HG03135 (cell line): ENCODE measurements at regions not wholly inside any gene's neighbourhood (a gene's known extent, or its start where the extent isn't known, plus 50 kb on each side); places are given as distances from the start of the nearest gene placed in this dataset.
"Not testable (repeated sequence)": the region's sequence is repeated elsewhere in the genome, so short reads cannot be mapped to it uniquely, and the experiment has no call there.

Source experiments
- ATAC-seq: cut with Tn5 transposase; IDR thresholded peaks from one replicate; pipeline ENCODE4 v1.9.1; 2021; ENCODE audit warnings: mild to moderate bottlenecking, moderate library complexity; ENCODE audit not compliant: unreplicated experiment

DNA sequence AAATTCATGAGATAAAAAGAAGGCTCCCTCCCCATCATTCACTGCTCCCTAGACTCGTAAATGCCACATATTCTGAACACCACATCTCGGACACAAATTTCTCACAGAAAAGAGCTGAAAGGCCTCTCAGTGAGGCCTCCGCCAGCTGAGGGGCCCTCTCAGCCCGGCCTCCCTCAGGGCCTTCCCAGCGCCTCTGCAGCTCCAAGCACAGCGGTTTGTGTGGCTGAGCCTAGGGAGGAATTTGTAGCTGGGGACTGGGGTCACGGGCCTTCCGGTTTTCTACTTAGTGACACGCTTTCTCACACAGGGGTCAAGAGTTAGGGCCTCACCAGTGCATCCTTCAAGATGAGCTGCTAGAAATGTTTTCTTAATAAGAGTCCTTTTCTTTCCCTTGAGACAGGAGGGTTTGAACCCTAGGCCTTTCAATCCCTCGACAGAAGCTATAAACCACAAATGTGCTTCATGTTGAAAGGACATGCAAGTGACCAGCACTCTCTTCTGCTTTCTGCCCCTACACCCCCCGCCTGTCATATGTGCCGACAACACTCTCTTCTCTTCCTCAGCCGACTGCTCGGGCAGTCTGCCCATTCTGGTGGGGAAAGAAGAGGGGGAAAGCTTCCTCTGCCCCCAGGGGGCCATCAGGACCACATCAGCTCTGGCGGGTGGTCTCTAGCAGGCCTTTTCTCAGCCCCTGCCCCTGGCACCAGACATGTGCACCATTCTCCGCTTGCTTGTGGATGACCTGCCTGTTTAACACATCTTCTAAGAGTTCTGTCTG, 104.9 kb downstream of the CHIC2 start:
- no peak for ATAC-seq

DNA sequence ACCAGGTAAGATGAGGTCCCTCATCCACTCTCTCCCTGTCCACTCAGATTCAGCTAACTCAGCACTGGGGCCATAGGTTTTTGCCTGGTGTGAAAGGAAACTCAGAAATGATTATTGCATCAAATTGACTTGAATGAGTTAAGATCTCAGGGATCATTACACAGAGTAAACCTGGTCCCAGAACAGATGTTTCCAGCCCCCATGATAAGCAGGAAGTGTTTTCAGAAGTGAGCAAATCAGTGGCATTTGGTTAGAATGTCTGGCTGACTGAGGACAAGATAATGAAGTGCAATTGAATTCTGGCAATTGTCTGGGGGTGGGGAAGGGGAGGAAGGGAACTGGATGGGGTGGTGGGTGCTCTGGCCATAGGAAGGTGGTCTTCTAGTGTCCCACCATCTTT, 108.0 kb downstream of the CHIC2 start:
- ATAC-seq, result no peak

DNA sequence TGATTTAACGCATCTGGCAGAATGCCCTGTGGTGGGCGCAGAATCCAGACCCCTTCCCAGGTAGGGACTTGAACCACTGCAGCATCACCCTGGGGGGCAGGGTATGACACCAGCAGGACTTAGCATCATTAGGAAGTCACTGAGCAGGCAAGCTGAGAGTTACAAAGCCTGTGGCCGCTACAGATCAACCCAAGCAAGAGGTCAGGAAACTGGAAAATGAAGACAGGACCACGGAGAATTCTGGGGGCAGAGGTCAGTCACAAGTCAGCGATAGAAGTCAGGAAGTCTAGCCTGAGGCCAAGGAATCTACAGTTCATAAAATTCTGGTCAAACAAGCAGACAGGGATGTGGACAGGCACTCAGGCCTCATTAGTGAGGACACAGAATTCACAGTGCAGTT, 108.4 kb downstream of the CHIC2 start:
- ATAC-seq, result no peak

DNA sequence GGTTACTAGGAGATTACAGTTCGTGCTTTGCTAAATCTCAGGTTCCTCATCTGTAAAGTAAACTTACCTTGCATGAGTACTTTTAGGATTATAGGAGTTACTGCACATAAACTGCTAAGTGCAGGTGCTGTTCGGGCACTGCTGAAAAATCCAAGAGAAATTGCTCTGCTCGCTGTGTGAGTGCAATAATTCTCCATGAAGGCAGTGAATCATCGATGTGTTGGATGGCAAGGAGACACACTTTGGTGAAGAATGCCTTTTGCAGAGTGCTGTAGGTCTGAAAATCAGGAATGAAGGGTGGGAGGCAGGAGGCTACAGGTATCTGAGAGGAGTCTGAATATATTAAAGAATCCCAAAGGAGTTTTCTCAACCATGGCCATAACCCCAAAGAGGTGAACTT, 113.0 kb downstream of the CHIC2 start:
- ATAC-seq, result no peak

DNA sequence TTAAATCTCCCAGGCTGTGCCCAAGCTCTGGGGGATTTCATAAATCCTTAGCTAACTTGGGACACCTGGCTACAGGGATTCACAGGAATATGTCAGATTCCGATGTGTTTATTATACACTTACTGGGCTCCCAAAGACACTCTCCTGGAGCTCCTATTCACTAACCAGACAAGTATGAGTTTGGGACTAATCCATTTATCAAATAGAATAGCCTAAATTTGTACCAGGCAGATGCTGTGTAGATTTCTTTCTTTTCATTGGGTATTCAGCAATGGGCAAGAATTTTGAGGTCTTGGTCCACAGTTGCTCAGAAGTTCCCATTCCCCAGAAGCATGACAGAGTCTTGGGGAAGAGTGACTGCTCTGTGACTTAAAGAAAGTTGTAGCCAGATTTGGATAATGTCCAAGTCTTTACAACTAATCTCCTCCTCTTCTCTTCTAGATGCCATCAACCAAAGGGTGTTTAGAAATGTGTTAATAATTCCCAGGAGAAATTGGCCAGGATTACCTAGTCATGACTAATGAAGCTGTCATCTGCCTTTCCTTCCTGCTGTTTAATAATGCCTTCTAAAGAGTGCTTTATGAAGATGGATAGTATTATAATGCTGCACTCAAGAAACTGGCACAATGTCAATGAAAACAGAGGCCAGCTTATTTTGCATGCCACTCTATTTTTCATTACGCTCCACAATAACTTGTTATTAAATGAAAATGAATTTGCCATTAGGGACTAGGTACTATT, 120.9 kb downstream of the CHIC2 start:
- ATAC-seq, result no peak

DNA sequence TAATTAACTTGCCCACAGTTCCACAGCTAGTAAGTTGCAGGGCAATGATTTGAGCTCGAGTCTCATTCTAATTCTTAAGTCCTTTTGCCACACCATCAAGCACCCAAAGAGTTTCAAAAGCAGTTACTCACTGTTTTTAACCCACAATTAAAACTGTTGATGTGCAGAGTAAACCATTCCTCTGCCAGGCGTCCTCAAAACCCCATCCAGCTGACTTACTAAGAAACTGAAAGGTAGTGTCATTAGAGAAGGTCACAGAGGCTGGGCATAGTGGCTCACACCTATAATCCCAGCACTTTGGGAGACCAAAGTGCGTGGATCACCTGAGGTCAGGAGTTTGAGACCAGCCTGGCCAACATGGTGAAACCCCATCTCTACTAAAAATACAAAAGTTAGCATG, 121.7 kb downstream of the CHIC2 start:
- no peak for ATAC-seq

DNA sequence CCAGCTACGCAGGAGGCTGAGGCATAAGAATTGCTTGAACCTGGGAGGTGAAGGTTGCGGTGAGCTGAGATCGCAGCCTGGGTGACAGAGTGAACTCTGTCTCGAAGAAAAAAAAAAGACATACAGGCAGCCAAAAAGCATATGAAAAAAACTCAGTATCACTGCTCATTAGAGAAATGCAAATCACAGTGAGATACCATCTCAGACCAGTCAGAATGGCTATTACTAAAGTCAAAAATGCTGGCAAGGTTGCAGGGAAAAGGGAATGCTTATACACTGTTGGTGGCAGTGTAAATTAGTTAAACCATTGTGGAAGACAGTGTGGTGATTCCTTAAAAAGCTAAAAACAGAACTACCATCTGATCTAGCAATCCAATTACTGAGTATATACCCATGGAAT, 123.1 kb downstream of the CHIC2 start:
- no peak for ATAC-seq

DNA sequence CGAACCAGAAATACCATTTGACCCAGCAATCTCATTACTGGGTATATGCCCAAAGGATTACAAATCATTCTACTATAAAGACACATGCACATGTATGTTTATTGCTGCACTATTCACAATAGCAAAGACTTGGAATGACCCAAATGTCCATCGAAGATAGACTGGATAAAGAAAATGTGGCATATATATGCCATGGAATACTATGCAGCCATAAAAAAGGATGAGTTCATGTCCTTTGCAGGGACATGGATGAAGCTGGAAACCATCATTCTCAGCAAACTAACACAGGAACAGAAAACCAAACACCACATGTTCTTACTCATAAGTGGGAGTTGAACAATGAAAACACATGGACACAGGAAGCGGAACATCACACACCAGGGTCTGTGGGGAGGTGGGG, 124.5 kb downstream of the CHIC2 start:
- not testable (repeated sequence) for ATAC-seq

DNA sequence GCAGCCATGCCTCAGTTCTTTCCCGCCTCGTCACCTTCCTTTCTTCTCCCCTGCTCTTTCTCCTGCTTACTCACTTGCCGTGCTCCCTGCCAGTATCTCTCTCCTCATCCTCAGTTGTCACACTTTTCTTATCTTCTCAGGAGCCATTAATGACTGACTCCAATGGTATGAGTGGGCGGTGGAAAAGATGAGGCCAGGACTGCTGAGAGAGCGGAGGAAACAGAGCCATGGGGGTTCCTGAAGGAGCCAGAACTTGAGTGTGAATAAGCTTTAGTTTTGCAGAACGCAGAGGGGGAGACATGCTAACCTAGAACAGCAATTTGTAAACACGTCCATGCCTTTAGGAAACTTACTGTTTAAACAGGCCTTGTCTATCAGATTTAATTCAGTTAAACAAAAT, 126.5 kb downstream of the CHIC2 start:
- ATAC-seq, result no peak

DNA sequence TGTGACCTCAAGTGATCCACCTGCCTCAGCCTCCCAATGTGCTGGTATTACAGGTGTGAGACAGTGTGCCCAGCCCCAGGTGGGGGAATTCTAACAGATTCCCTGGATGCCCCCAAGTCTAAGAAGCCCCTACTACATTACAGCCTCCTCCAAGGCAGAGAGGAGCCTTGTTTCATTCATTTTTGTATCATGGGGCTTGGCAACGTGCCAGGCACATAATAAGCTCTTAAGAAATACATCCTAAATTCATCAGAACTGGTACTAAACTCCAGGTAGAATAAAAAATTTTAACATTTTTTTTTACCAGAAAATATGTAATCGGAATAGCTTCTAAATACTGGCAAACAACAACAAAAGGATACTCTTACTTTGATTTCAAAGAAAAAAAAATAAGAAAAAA, 127.1 kb downstream of the CHIC2 start:
- no peak for ATAC-seq

DNA sequence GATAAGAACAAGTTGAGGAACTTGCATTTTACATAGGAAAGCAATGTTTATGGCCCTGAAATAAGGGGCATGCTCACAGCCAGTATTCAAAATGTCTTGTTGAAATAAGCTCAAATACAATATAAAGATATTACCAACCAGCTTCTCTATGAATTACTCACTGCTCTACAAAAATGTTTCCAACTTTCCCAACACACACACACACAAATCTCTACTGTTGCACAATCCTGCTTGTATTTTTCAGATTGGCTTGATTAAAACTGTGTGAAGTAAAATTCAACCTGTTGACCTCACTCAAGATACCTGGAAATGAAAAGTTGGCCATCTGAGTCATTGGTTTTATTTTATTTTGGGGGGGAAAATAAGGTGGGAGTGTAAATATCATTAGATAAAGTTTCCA, 128.6 kb downstream of the CHIC2 start:
- ATAC-seq, result no peak

DNA sequence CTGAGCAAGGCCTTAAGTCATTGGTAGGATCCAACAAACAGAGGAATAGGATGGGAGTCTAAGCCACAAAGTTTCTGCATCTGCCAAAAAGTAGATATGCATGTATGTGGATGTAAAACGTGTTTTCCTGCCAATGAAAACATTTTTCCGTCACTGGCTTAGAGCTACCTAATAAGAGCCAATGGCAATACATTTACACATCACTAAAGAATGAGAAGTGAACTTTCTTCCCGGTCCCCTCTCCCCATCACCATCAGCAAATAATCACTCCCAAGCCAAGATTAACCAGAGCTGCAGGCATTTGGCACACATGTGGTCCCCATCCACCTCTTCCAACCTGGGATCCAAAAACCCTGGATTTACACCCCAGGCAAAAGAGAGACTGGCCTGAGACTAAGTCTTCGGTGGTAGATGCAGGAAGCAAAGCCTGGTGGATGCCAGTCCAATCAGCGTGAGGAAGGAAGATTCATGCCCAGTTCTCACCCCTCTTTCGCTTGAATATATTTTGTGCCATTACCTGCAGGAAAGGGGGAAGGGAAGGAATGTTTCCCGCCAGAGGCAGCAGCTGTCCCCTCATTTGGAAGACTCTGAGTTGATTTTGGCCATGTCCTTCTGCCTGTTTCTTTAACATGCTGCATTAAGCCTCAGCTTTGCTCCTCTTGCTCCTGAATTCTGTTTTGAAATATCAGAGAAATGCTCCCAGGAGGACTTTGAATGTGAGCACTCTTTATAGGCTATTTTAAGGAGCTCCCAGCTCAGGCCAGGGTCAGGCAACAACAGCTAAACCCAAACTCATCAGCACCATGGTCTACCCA, 131.4 kb downstream of the CHIC2 start:
- no peak for ATAC-seq

DNA sequence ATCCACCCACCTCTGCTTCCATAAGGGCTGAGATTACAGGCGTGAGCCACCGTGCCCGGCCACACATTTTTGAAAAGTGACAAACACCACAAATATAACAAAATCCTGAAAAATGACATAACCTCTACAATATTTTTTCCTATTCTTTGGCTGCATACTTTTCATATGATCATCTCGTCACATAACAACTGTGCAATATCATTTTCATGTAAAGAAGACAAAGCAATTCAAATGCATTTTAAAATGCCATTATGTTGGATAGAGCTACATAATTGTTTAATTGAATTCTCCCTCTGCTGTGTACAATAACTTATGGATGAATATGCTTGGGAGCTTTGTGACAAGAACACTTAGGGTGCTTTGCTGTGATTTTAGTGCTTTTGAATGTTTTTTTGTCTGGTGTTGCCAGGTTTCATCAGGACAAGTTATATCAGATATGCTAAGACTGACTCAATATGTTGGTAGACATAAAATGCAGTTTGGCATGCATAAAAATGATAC, 132.9 kb downstream of the CHIC2 start:
- ATAC-seq, result no peak

DNA sequence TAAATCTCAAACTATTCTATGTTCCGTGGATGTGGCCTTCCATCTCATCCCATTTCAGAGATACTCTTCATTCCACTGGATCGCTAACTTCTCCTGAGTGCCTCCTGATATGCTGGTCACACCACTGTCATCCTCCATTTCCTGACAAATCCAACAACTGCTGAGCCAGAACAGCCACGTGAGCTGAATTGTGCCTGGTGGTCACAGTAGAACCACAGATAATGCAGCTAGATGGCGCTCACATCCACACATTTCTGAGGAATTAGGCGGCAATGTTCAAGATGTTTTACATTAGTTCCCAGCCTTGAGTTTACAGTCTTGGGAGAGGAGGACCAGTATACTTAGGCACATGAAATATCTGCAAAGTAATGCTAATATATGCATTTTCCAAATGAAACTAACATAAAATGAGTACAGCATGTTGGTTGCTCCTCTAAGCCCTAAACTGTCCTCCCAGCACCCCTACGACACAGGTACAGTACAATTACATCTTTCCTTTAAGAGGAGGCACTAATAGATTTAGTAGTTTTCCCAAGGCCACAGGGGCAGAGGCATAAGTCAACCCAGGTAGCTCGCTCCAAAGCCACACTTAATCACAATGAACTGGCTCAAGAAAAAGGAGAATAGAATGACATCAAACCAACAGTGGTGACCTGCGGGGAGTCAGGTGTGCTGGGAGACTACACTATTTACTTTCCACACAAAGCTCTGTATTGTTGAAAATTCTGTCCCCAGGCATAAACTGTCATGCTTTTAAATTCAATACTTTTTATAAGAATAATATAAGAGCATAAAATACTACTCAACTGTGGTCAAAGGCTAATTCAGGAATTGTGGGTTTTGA, 134.2 kb downstream of the CHIC2 start:
- peak; percentile 82 for ATAC-seq

DNA sequence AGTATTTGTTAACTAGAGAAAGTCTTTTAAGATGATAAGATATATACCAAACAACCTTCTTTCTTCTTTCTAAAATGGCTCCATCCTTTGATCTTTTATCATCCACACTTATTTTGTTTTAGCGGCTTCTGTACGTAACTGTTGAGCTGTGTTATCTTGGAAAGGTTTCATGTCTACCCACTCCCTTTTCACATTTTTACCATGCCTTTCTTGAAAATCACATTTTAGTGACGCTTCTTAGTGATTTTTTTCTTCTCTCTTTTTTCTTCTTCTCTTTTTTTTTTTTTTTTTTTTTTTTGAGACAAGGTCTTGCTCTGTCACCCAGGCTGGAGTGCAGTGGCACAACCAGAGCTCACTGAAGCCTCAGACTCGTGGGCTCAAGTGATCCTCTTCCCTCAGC, 135.1 kb downstream of the CHIC2 start:
- no peak for ATAC-seq

DNA sequence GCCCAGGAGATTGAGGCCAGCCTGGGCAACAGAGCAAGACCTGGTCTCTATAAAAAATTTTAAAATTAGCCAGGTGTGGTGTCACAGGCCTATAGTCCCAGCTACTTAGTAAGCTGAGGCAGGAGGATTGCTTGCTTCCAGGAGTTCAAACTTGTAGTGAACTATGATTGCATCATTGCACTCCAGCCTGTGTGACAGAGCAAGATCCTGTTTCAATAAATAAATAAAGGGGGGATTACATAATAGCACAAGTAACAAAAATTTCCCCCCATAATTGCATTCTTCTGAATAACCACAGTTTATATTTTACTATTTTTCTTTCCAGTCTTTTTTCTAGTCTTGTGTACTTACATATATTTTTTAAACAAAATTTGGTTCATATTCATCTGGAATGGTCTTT, 135.6 kb downstream of the CHIC2 start:
- no peak for ATAC-seq

DNA sequence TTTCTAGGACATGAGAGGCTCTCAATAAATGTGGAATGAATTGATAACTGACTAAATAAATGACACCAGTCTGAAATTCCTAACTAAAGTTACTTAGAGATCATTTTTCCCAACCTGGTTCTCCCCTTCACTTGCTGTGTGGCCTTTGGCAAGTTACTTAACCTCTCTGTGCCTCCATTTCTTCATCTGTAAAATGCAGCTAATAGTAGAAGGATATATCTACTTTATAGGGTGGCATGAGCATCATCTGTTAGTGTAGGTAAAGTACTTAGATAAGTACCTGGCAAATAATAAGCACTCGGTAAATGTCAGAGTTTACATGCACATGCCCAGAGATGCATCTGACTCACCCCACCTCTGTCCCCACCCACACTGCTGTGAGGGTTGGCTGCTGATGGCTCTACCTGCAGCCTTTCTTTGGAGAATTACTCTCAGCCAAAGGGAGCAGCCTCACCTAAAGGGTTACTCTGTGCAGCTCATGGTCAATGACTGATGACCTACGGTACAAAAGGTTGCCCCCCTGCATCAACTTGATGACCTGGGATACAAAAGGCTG, 139.3 kb downstream of the CHIC2 start:
- no peak for ATAC-seq

DNA sequence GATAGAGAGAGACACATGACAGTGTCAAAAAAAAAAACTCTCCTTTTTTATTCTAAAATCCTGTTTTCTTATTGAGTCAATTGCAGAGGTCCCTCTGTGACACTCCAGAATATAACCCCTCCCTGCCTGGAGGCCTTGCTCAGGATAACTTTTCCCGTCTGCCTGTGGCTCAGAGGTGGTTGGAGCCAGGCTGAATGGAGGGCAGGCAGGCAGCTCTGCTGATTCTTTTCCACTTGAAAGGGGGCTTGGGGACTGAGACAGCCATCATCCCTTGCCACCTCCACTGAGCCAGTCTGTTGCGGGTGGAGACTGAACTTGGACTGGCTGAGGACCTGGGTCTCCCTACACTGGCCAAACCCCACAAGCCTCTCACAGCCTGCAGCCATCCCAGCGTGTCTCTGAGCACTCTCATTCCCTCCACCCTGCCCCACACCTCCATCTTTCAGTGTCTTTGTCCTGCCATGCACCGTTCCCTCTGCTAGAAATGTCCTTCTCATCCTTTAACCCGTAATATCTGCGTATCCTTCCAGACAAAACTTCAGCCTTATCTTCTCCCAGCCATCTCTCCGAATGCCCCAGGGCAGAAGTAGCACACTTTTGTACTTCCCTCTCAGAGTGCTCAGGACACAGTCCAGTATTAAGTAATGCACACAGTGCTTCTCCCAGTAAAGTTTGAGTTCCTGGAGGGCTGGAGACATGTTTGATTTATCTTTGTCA, 139.9 kb downstream of the CHIC2 start:
- ATAC-seq, result no peak

DNA sequence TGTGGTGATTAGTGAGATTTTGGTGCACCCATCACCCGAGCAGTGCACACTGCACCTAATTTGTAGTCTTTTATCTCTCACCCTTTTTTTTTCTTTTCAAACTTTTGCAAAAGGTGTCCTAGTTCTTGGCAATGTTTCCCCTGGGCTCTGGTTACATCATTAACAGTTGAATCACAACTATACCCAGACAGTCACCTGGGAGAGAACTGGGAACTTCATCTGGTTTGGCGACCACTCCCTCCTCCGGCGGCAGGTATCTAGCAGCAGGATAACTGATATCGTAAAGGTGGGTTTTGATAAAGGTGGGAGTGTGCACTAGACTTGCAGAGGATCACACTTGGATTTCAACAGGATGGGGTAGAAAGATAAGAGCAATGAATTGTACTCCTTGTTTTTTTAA, 140.5 kb downstream of the CHIC2 start:
- no peak for ATAC-seq

DNA sequence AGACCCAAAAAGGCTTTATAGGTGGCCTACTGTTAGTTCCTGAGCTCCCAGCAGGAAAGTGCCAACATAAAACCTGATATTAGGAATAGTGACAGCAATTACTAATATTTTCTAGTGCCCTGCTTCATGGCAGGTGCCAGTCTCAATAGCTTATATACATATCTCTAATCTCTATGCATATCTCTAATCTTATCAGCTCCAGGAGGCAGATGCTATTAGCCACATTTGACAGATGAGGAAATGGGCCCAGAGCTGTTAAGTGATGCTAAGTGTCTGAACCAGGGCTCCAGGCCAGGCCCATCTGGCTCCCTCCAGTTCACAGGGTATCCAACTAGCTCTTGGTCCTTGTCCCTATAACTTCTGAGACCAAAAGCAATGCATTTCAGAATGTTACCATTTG, 142.5 kb downstream of the CHIC2 start:
- no peak for ATAC-seq
